Pons (tissue), 1 donor: ENCODE measurements at regions not wholly inside any gene's neighbourhood (a gene's known extent, or its start where the extent isn't known, plus 50 kb on each side); places are given as distances from the start of the nearest gene placed in this dataset.
"Not testable (repeated sequence)": the region's sequence is repeated elsewhere in the genome, so short reads cannot be mapped to it uniquely, and the experiment has no call there.

Experiments used
- DNase-seq: peaks from one replicate; pipeline ENCODE4 v3.0.0-alpha.2; 2016; ENCODE audit warnings: low spot score

- DNase-seq = no peak
Measured at GRCh38 chr3:38966811-38967692, 84.7 kb downstream of the SCN11A start.

GRCh38 chr3:38964646-38965045 is 87.1 kb downstream of the SCN11A start:
- DNase-seq = no peak

GRCh38 chr3:38964204-38964603 is 87.5 kb downstream of the SCN11A start:
- no peak for DNase-seq

GRCh38 chr3:38960953-38961622 is 90.7 kb downstream of the SCN11A start:
- DNase-seq = peak; percentile 45

GRCh38 chr3:38960042-38960622 is 91.6 kb downstream of the SCN11A start:
- DNase-seq = no peak

- DNase-seq = no peak
Measured at GRCh38 chr3:38958026-38958720, 93.6 kb downstream of the SCN11A start.

GRCh38 chr3:38957296-38957695 is 94.4 kb downstream of the SCN11A start:
- no peak for DNase-seq

GRCh38 chr3:38952721-38953120 is 99.0 kb downstream of the SCN11A start:
- no peak for DNase-seq

GRCh38 chr3:38951167-38951566 is 100.6 kb downstream of the SCN11A start:
- DNase-seq = not testable (repeated sequence)

GRCh38 chr3:38950581-38950980 is 101.2 kb downstream of the SCN11A start:
- DNase-seq = no peak

GRCh38 chr3:38949994-38950393 is 101.8 kb downstream of the SCN11A start:
- DNase-seq = no peak

GRCh38 chr3:38940394-38940793 is 111.3 kb downstream of the SCN11A start:
- no peak for DNase-seq

GRCh38 chr3:38925351-38925750 is 109.3 kb upstream of the SCN10A start:
- DNase-seq = no peak

- no peak for DNase-seq
Measured at GRCh38 chr3:38916706-38917105, 100.7 kb upstream of the SCN10A start.

- no peak for DNase-seq
Measured at GRCh38 chr3:38907426-38907825, 91.4 kb upstream of the SCN10A start.

- no peak for DNase-seq
Measured at GRCh38 chr3:38890426-38890825, 74.4 kb upstream of the SCN10A start.

GRCh38 chr3:38878646-38879045 is 62.6 kb upstream of the SCN10A start:
- no peak for DNase-seq
